HL-60 (cell line): ENCODE measurements at regions not wholly inside any gene's neighbourhood (a gene's known extent, or its start where the extent isn't known, plus 50 kb on each side); places are given as distances from the start of the nearest gene placed in this dataset.

Source experiments
- DNase-seq, 2 experiments: peaks; one replicate each; pipeline ENCODE4 v3.0.0-alpha.2; 2010 to 2020; ENCODE audit warnings: low read depth in 1 of 2, low spot score in 1 of 2
- H3K27ac ChIP-seq: fragments of 250-450 bp; sonication (Bioruptor Pico); replicated peaks from 2 replicates; pipeline ENCODE4 v1.5.1; 2020; ENCODE audit warnings: mild to moderate bottlenecking, moderate library complexity
- H3K27me3 ChIP-seq: fragments of 250-450 bp; sonication (Bioruptor Pico); 2 replicates; pipeline ENCODE4 v1.5.1; 2021; ENCODE audit warnings: mild to moderate bottlenecking, moderate library complexity; ENCODE audit not compliant: insufficient read depth, poor library complexity, severe bottlenecking
- H3K4me3 ChIP-seq: replicated peaks from 2 replicates; pipeline ENCODE4 v1.5.1; 2011; ENCODE audit warnings: mild to moderate bottlenecking, control low read depth, low read length; ENCODE audit not compliant: insufficient read depth
- GABPA ChIP-seq: IDR thresholded peaks from 2 replicates; pipeline ENCODE4 v1.6.1; 2012; ENCODE audit warnings: low read depth
- POLR2AphosphoS5 ChIP-seq: IDR thresholded peaks from 2 replicates; pipeline ENCODE4 v1.6.1; 2012; ENCODE audit warnings: low read depth
- SPI1 ChIP-seq: IDR thresholded peaks from 2 replicates; pipeline ENCODE4 v1.6.1; 2012; ENCODE audit warnings: low read depth, mild to moderate bottlenecking, borderline replicate concordance
- TF ChIP-seq, protein P1 (sequence below): IDR thresholded peaks from 2 replicates; pipeline ENCODE4 v1.6.1; 2012; ENCODE audit warnings: low read depth; ENCODE audit not compliant: insufficient replicate concordance
- TF ChIP-seq, protein P2 (sequence below): IDR thresholded peaks from one replicate; pipeline ENCODE4 v1.5.1; 2011; ENCODE audit warnings: low read length, control low read depth, inconsistent platforms; ENCODE audit not compliant: insufficient read depth

DNA sequence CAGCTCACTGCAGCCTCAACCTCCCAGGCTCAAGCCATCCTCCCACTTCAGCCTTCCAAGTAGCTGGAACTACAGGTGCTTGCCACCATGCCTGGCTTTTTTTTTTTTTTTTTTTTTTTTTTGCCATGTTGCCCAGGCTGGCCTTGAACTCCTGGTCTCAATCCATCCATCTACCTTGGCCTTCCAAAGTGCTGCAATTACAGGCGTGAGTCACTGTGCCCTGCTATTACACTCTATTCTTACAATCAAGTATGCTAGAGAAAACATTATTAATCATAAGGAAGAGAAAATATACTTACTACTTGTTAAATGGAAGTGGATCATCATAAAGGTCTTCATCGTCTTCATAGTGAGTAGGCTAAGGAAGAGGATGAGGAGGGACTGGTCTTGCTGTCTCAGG lies 93.3 kb upstream of the DOCK9 start:
- TF ChIP-seq, protein P1, sequence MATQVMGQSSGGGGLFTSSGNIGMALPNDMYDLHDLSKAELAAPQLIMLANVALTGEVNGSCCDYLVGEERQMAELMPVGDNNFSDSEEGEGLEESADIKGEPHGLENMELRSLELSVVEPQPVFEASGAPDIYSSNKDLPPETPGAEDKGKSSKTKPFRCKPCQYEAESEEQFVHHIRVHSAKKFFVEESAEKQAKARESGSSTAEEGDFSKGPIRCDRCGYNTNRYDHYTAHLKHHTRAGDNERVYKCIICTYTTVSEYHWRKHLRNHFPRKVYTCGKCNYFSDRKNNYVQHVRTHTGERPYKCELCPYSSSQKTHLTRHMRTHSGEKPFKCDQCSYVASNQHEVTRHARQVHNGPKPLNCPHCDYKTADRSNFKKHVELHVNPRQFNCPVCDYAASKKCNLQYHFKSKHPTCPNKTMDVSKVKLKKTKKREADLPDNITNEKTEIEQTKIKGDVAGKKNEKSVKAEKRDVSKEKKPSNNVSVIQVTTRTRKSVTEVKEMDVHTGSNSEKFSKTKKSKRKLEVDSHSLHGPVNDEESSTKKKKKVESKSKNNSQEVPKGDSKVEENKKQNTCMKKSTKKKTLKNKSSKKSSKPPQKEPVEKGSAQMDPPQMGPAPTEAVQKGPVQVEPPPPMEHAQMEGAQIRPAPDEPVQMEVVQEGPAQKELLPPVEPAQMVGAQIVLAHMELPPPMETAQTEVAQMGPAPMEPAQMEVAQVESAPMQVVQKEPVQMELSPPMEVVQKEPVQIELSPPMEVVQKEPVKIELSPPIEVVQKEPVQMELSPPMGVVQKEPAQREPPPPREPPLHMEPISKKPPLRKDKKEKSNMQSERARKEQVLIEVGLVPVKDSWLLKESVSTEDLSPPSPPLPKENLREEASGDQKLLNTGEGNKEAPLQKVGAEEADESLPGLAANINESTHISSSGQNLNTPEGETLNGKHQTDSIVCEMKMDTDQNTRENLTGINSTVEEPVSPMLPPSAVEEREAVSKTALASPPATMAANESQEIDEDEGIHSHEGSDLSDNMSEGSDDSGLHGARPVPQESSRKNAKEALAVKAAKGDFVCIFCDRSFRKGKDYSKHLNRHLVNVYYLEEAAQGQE = no peak
- TF ChIP-seq, protein P2, sequence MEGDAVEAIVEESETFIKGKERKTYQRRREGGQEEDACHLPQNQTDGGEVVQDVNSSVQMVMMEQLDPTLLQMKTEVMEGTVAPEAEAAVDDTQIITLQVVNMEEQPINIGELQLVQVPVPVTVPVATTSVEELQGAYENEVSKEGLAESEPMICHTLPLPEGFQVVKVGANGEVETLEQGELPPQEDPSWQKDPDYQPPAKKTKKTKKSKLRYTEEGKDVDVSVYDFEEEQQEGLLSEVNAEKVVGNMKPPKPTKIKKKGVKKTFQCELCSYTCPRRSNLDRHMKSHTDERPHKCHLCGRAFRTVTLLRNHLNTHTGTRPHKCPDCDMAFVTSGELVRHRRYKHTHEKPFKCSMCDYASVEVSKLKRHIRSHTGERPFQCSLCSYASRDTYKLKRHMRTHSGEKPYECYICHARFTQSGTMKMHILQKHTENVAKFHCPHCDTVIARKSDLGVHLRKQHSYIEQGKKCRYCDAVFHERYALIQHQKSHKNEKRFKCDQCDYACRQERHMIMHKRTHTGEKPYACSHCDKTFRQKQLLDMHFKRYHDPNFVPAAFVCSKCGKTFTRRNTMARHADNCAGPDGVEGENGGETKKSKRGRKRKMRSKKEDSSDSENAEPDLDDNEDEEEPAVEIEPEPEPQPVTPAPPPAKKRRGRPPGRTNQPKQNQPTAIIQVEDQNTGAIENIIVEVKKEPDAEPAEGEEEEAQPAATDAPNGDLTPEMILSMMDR = no peak
- TF ChIP-seq GABPA (no peak), POLR2AphosphoS5 (no peak), SPI1 (no peak)
- Histone ChIP-seq H3K27me3 (peaks cover 17% of the 10 kb centered on the region), H3K27ac (no peak overlapping the region), H3K4me3 (no peak overlapping the region)
- no peak for DNase-seq

DNA sequence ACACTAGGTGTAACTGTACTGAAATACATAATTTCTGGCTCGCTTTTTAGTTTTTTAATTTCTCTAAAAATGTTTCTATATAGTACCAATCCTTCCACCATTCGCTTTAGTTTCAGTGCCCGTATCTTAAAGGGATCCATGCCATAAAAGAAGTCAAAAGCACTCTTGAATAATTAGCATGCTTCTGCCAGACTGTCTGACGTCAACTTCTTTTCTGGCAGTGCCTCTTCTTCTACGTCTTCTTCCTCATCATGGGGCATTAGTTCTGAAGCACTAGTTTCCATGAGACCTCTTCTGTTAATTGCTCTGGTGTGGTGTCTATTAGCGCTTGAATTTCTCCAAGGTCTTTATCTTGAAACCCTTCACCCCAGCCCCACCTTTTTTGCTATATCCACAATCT lies 93.8 kb upstream of the DOCK9 start:
- TF ChIP-seq GABPA = no peak
- TF ChIP-seq SPI1 = no peak
- no peak for TF ChIP-seq POLR2AphosphoS5
- TF ChIP-seq, protein P1 = no peak
- TF ChIP-seq, protein P2 = no peak
- Histone ChIP-seq H3K27ac (no peak overlapping the region), H3K27me3 (peaks cover 16% of the 10 kb centered on the region), H3K4me3 (no peak overlapping the region)
- no peak for DNase-seq

DNA sequence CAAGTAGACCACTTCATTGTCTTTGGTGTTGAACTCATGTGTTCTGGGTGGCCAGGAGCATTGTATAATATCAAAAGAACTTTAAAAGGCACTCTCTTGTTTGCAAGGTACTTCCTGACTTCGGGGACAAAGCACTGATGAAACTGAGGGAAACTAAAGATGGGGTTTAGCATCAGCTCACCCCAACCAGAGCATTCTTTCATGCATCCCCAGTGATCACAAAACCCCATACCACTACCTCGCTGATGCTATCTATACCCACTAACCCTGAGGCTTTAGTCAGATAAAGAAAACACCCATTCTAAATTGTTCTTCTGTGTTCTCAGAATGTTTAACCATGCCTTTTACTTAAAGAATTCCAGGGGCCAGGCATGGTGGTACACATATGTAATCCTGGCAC lies 94.5 kb upstream of the DOCK9 start:
- Histone ChIP-seq H3K27ac (no peak overlapping the region), H3K27me3 (peaks cover 15% of the 10 kb centered on the region), H3K4me3 (no peak overlapping the region)
- DNase-seq = no peak
- TF ChIP-seq GABPA = no peak
- TF ChIP-seq, protein P1 = no peak
- TF ChIP-seq SPI1 = no peak
- TF ChIP-seq, protein P2 = no peak
- no peak for TF ChIP-seq POLR2AphosphoS5
